ENCODE measurements at regions not wholly inside any gene's neighbourhood (a gene's known extent, or its start where the extent isn't known, plus 50 kb on each side); places are given as distances from the start of the nearest gene placed in this dataset.
"Not testable (repeated sequence)": the region's sequence is repeated elsewhere in the genome, so short reads cannot be mapped to it uniquely, and the experiment has no call there.

DNA sequence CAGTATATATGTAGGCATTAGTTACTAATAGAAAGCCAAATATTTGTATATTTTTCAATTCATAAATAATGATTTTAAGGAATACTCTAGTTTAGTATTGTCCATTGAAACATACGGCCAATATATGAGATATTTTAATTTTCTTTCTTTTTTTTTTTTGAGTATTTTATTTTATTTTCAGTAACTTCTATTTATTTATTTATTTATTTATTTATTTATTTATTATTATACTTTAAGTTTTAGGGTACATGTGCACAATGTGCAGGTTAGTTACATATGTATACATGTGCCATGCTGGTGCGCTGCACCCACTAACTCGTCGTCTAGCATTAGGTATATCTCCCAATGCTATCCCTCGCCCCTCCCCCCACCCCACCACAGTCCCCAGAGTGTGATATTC lies 2007.1 kb upstream of the CDH6 start:
- TF ChIP-seq, protein P1, sequence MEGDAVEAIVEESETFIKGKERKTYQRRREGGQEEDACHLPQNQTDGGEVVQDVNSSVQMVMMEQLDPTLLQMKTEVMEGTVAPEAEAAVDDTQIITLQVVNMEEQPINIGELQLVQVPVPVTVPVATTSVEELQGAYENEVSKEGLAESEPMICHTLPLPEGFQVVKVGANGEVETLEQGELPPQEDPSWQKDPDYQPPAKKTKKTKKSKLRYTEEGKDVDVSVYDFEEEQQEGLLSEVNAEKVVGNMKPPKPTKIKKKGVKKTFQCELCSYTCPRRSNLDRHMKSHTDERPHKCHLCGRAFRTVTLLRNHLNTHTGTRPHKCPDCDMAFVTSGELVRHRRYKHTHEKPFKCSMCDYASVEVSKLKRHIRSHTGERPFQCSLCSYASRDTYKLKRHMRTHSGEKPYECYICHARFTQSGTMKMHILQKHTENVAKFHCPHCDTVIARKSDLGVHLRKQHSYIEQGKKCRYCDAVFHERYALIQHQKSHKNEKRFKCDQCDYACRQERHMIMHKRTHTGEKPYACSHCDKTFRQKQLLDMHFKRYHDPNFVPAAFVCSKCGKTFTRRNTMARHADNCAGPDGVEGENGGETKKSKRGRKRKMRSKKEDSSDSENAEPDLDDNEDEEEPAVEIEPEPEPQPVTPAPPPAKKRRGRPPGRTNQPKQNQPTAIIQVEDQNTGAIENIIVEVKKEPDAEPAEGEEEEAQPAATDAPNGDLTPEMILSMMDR (conservative IDR thresholded peaks at IDR 0.05; ENCODE audit: low read depth in 2 of 2), result not testable (repeated sequence)
- TF ChIP-seq POLR2AphosphoS5 (IDR thresholded peaks at IDR 0.05; ENCODE audit: low read depth); EZH2 (IDR thresholded peaks at IDR 0.05; ENCODE audit: low read depth, unreplicated experiment); NANOG (IDR thresholded peaks at IDR 0.05; ENCODE audit: borderline replicate concordance); EZH2phosphoT487 (IDR thresholded peaks at IDR 0.05; ENCODE audit: unreplicated experiment); ZNF331 (CRISPR knock-in tag; IDR thresholded peaks at IDR 0.05; ENCODE audit: low read depth); JUNB (IDR thresholded peaks at IDR 0.05; ENCODE audit: unreplicated experiment); CREB1 (CRISPR knock-in tag; IDR thresholded peaks at IDR 0.05; ENCODE audit: low read depth): not testable (repeated sequence)
- TF ChIP-seq, protein P2, sequence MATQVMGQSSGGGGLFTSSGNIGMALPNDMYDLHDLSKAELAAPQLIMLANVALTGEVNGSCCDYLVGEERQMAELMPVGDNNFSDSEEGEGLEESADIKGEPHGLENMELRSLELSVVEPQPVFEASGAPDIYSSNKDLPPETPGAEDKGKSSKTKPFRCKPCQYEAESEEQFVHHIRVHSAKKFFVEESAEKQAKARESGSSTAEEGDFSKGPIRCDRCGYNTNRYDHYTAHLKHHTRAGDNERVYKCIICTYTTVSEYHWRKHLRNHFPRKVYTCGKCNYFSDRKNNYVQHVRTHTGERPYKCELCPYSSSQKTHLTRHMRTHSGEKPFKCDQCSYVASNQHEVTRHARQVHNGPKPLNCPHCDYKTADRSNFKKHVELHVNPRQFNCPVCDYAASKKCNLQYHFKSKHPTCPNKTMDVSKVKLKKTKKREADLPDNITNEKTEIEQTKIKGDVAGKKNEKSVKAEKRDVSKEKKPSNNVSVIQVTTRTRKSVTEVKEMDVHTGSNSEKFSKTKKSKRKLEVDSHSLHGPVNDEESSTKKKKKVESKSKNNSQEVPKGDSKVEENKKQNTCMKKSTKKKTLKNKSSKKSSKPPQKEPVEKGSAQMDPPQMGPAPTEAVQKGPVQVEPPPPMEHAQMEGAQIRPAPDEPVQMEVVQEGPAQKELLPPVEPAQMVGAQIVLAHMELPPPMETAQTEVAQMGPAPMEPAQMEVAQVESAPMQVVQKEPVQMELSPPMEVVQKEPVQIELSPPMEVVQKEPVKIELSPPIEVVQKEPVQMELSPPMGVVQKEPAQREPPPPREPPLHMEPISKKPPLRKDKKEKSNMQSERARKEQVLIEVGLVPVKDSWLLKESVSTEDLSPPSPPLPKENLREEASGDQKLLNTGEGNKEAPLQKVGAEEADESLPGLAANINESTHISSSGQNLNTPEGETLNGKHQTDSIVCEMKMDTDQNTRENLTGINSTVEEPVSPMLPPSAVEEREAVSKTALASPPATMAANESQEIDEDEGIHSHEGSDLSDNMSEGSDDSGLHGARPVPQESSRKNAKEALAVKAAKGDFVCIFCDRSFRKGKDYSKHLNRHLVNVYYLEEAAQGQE (IDR thresholded peaks at IDR 0.05; ENCODE audit: unreplicated experiment), result not testable (repeated sequence)

Measured in GM23338 (cell line).